ENCODE measurements at regions not wholly inside any gene's neighbourhood (a gene's known extent, or its start where the extent isn't known, plus 50 kb on each side); places are given as distances from the start of the nearest gene placed in this dataset.

DNA sequence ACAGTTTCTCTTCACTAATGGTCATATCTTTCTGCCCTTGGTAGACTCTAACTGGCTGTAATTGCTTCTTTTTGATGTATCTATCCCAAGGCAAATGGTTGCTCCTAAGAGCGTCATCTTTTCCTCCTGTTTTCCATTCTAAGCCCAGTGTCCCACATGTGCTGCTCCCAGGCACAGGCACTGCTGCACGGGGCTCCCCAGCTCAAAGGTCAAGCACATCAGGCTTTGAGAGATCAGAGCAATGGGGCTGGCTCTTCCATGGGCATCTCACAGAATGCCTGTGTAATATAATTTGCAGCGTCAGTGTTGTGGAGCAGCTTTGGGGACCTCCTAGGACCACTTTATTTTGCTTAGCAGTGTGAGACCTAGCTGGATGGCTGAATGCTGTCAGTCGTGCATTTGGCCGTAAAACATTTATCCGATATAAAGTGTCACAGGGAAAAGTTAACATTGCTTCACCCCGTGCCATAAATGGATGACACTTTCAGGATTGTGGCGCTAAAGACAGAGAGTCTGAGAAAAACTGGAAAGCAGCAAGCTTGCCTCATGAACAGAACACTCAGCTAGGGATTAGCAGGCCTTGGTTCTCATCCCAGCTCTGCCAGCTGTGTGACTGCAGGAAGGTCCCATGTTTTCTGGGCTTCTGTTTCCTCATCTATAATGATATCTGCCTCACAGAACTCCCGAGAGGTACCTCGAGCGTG is 277.5 kb upstream of the TBL1XR1 start:
- H3K36me3 Mint-ChIP-seq: no peaks in the 10 kb centered on the region
- no peak overlapping the region for H3K4me3 Mint-ChIP-seq
- no peaks in the 10 kb centered on the region for H3K27me3 Mint-ChIP-seq
- no peak overlapping the region for H3K27ac Mint-ChIP-seq
- DNase-seq: no peak
- ATAC-seq: no peak
- H3K9me3 Mint-ChIP-seq: no peaks in the 10 kb centered on the region
- H3K4me1 Mint-ChIP-seq: peaks cover 0 to 2% (median under 1%) of the 10 kb centered on the region in 4 donors
- POLR2A ChIA-PET: no interaction called here

DNA sequence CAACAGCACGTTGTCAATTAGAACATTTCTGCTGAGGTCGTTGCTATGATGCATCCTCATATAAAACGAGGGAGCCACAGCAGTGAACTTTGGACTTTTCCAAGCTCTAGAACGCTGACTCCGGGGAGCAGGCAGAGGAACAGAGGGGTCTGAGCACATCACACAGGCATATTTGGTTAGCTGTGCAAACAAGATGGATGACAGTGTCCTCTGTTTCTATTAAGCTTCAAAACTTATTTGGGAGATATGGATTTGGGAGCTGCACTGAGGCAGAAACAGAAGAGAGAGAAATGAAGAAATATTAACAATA is 278.0 kb upstream of the TBL1XR1 start:
- Mint-ChIP-seq H3K27me3 (no peaks in the 10 kb centered on the region), H3K36me3 (no peaks in the 10 kb centered on the region), H3K4me1 (peaks cover 0 to 2% (median under 1%) of the 10 kb centered on the region in 4 donors), H3K27ac (no peak overlapping the region), H3K4me3 (no peak overlapping the region), H3K9me3 (no peaks in the 10 kb centered on the region)
- no peak for DNase-seq
- POLR2A ChIA-PET: no interaction called here
- ATAC-seq: no peak

DNA sequence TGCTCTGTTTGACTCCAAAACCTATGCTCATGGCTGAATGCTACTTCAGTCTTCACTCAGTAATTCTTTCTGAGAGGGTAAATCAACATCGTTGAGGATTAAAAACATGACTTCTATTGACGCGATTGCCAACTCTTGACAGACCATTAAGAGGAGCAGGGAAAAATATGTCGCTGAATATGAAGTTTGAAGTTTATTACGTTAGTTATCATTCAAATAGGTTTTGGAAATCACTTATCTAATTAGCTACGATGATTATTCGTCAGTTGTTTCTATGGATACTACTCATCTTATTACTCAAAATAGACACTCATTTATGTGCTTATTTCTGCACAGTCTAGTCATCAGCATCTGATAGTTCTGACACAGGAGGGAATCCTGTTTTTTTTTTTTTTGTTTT is 279.2 kb upstream of the TBL1XR1 start:
- Mint-ChIP-seq H3K9me3 (no peaks in the 10 kb centered on the region), H3K27ac (no peak overlapping the region), H3K4me3 (no peak overlapping the region), H3K27me3 (no peaks in the 10 kb centered on the region), H3K36me3 (no peaks in the 10 kb centered on the region), H3K4me1 (peaks cover 0 to 5% (median under 1%) of the 10 kb centered on the region in 4 donors)
- POLR2A ChIA-PET: no interaction called here
- DNase-seq: no peak
- ATAC-seq: no peak

DNA sequence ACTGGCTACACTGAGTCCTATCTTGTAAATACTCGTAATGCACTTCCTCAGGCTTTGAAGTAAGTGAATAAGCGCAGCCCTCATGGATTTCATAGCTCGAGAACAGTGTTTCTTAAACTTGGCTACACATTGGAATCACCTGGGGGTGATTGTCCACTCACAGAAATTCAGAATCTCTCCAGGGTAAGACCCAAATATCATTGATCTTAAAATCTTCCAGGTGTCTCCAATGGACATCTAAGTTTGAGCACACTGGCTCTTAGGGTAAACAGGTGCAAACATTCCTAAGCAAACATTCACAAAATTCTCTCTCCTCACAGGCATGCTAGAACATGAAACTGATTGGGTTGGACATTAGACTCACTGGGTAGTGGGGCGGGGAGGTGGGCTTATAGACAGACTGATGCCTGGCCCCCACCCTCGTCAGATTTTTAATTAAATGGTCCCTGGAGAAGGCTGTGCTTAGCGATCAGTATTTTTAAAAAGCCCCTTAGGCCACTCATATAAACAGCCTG is 279.7 kb upstream of the TBL1XR1 start:
- no peak for ATAC-seq
- Mint-ChIP-seq H3K27me3 (no peaks in the 10 kb centered on the region), H3K4me3 (no peak overlapping the region)

DNA sequence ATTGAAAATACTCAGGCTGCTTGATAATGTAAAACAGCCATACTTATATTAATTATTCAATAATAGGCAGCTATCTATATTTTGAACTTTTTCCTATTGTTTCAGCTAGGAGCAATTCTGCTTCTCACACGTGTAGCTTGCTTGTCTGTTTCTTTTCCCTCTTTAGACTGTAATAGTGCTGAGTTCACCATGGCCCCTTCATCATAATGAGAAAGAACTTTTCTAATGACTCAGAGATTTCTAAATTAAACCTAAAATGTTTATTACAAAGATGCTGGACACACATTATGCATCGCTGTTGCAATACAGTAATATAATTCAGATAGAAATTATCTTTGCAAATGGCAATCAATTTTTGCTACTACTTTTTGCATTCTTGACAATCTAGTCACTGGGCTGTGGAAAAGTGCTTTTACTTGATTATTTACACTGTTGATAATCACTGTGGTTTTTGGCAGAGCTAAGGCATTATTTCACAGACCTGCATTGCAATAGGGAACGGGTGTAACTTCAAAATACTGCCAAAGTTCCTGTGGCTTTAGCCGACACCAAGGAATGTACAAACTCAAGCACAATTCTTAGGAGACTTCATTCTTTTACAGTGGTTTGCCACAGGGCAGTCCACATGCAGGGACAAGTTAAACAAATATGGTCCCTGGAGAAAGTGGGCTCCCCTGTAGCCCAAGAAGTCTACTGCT is 281.0 kb upstream of the TBL1XR1 start:
- ATAC-seq: no peak
- POLR2A ChIA-PET: interaction anchor here (0.6 kb wide), 1 partner anchor 347 kb away, joined by 3 read pairs; no protein-coding TSS in a partner anchor
- Mint-ChIP-seq H3K27ac (no peak overlapping the region), H3K4me3 (no peak overlapping the region), H3K27me3 (no peaks in the 10 kb centered on the region), H3K4me1 (peaks cover 0 to 5% (median 0%) of the 10 kb centered on the region in 4 donors), H3K9me3 (no peaks in the 10 kb centered on the region), H3K36me3 (no peaks in the 10 kb centered on the region)
- no peak for DNase-seq

More for the DNA sequence above, 279.7 kb upstream of the TBL1XR1 start:
- POLR2A ChIA-PET: no interaction called here
- Mint-ChIP-seq H3K36me3 (no peaks in the 10 kb centered on the region), H3K27ac (no peak overlapping the region), H3K9me3 (no peaks in the 10 kb centered on the region), H3K4me1 (peaks cover 0 to 5% (median 0%) of the 10 kb centered on the region in 4 donors)
- no peak for DNase-seq

DNA sequence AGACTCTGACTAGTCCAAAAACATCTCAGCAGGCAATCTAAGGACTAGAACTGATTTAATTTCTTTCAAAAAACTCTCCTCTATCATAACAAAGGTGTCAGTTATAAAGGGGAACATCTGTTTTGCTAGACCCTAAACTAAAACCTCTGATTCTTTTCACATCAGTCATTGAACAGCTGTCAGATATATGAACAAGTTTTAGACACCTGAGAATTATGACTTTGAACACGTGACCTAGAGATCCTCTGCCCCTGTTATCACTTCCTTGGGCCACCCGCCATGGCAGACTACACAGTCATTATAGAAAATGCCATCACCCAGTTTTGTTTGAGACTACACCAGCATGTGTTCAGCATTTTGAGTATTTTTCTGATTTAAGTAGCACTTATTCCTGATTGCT is 282.3 kb upstream of the TBL1XR1 start:
- Mint-ChIP-seq H3K4me3 (no peak overlapping the region), H3K27me3 (no peaks in the 10 kb centered on the region), H3K4me1 (peaks cover 0 to 3% (median 0%) of the 10 kb centered on the region in 4 donors), H3K27ac (peak overlapping the region in 1 of 10 donors; percentile 20), H3K9me3 (no peaks in the 10 kb centered on the region), H3K36me3 (no peaks in the 10 kb centered on the region)
- POLR2A ChIA-PET: no interaction called here
- DNase-seq (no peak), ATAC-seq (no peak)

DNA sequence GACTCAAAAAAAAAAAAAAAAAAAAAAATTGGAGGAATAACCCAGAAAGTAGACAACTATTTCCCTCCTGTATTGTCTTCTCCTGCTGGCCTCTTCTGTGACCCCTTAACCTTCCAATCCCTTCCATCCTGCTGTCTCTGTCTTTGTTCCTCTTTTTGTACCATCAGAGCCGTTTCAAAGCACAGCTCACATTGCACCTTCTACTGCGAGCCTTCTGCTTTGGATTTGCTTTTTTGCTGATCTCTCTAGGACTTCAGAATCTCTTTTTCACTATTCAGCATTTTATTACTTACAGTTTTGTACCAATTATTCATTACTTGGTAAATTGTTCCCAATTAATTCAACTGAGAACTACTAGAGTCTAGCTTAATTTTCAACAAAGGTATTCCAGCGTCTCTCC is 284.0 kb upstream of the TBL1XR1 start:
- H3K36me3 Mint-ChIP-seq: peaks cover 0 to 8% (median 7%) of the 10 kb centered on the region in 3 donors
- POLR2A ChIA-PET: no interaction called here
- peaks cover 0 to 9% (median 1%) of the 10 kb centered on the region in 9 donors for H3K9me3 Mint-ChIP-seq

DNA sequence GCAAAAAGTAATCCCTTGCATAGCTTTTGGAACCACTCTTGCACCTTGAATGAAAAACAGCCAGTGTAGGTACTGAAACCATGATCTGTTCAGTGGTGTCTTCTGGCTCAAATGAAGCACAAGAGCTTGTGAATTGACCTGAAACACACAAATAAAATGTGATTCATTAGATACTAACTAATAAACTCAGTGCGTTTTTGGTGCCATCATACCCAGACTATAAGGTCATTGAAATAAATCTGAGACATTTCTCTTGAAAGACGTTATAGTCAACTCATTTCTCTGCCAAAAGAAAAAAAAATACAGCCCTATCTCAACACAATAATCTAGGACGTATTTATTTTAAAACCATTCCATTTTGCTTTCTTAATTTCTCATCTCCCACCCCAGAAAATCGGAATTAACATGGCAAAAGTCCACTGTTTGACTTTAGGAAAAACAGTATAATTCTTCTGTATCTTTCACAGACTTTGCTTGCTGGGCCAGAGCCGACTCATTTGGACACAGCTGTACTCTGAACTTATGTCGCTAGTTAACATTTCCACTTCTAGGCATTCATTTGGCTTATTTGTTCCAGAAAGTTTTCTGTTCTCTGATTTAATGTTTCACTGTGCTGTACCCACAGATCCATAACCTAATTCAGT is 284.9 kb upstream of the TBL1XR1 start:
- Mint-ChIP-seq H3K4me3 (no peak overlapping the region), H3K4me1 (peaks cover 0 to 3% (median 0%) of the 10 kb centered on the region in 4 donors), H3K27ac (no peak overlapping the region), H3K27me3 (no peaks in the 10 kb centered on the region), H3K36me3 (peaks cover 0 to 8% (median 7%) of the 10 kb centered on the region in 3 donors), H3K9me3 (peaks cover 0 to 9% (median 1%) of the 10 kb centered on the region in 9 donors)
- POLR2A ChIA-PET: no interaction called here
- ATAC-seq: no peak
- no peak for DNase-seq

More for the DNA sequence above, 284.0 kb upstream of the TBL1XR1 start:
- H3K27ac Mint-ChIP-seq: no peak overlapping the region
- no peaks in the 10 kb centered on the region for H3K27me3 Mint-ChIP-seq
- DNase-seq (no peak), ATAC-seq (no peak)
- no peak overlapping the region for H3K4me3 Mint-ChIP-seq
- H3K4me1 Mint-ChIP-seq: peaks cover 0 to 3% (median 0%) of the 10 kb centered on the region in 4 donors

DNA sequence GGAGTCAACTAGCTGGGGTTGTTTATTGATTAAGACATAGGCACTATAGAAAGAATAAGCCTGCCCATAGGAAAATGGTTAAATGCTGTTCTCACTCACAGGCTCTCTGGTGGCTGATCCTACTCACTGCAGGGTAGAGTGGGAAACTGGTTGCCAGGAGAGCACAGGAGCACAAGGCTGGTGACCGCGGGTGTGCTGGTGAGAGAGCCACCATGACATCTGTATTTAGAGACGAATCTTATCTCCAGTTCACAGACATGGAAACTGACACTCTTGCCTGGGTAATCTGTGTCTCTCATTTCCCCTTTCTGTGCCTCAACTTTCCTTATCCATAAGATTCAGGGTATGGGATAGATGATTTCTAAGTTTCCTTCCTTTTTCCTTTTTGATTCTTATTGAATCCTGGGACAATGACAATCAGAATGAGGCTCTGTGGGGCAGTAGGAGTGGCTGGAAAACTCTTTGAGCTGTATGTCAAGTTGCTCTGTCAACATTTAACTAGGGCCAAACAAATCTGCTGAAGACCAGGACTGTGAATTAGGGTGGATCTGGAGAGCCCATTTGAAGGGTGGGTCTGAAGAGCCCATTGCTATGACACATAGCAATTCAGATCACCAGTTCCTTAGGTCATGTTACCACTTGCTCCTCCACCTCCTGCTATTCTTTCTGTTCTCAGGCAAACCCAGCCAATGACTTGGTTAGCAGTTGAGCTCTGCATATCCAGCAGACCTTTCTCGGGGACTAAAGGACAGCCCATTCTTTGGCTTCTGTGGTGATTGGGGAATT is 286.1 kb upstream of the TBL1XR1 start:
- Mint-ChIP-seq H3K4me3 (no peak overlapping the region), H3K27ac (peak overlapping the region in 1 of 10 donors; percentile 27), H3K36me3 (peaks cover 0 to 8% (median 7%) of the 10 kb centered on the region in 3 donors), H3K27me3 (no peaks in the 10 kb centered on the region), H3K9me3 (peaks cover 0 to 9% (median 1%) of the 10 kb centered on the region in 9 donors), H3K4me1 (peaks cover 4 to 7% (median 6%) of the 10 kb centered on the region in 4 donors)
- DNase-seq (no peak), ATAC-seq (no peak)
- POLR2A ChIA-PET: no interaction called here

DNA sequence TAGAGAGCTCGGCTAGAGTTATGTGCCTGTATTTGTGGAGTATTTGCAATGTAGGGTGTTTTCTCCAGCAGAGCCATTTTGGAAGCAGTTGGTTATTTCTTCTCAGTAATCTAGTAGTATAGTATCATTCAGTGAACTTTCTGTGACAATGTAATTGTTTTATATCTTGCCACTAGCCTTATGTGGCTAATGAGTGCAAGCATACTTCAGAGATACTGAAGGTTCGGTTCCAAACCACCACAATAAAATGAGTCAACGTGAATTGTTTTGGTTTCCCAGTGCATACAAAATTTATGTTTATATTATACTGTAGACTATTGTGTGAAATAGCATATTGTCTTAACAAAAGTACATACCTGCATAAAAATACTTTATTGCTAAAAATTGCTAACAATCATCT is 286.9 kb upstream of the TBL1XR1 start:
- DNase-seq: no peak
- POLR2A ChIA-PET: no interaction called here
- no peak for ATAC-seq
- Mint-ChIP-seq H3K9me3 (peaks cover 0 to 9% (median 1%) of the 10 kb centered on the region in 9 donors), H3K27me3 (no peaks in the 10 kb centered on the region), H3K27ac (no peak overlapping the region), H3K4me3 (no peak overlapping the region), H3K36me3 (peaks cover 0 to 8% (median 7%) of the 10 kb centered on the region in 3 donors), H3K4me1 (peaks cover 9 to 16% (median 13%) of the 10 kb centered on the region in 4 donors)

DNA sequence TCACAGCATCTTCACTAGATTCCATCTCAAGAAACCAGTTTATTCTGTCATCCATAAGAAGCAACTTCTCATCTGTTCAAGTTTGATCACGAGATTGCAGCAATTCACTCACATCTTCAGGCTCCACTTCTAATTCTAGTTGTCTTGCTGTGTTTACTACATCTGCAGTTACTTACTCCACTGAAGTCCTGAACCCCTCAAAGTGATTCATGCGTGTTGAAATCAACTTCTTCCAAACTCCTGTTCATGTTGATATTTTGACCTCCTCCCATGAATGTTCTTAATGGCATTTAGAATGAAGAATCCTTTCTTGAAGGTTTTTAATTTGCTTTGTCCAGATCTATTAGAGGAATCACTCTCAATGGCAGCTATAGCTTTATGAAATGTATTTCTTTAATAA is 287.6 kb upstream of the TBL1XR1 start:
- peaks cover 0 to 8% (median 7%) of the 10 kb centered on the region in 3 donors for H3K36me3 Mint-ChIP-seq
- H3K4me1 Mint-ChIP-seq: peaks cover 10 to 16% (median 16%) of the 10 kb centered on the region in 4 donors
- ATAC-seq (no peak), DNase-seq (no peak)
- H3K9me3 Mint-ChIP-seq: peaks cover 0 to 9% (median 1%) of the 10 kb centered on the region in 9 donors
- H3K4me3 Mint-ChIP-seq: no peak overlapping the region
- H3K27me3 Mint-ChIP-seq: no peaks in the 10 kb centered on the region
- POLR2A ChIA-PET: interaction anchor here (0.7 kb wide), 1 partner anchor 87 kb away, joined by 4 read pairs; no protein-coding TSS in a partner anchor
- no peak overlapping the region for H3K27ac Mint-ChIP-seq

DNA sequence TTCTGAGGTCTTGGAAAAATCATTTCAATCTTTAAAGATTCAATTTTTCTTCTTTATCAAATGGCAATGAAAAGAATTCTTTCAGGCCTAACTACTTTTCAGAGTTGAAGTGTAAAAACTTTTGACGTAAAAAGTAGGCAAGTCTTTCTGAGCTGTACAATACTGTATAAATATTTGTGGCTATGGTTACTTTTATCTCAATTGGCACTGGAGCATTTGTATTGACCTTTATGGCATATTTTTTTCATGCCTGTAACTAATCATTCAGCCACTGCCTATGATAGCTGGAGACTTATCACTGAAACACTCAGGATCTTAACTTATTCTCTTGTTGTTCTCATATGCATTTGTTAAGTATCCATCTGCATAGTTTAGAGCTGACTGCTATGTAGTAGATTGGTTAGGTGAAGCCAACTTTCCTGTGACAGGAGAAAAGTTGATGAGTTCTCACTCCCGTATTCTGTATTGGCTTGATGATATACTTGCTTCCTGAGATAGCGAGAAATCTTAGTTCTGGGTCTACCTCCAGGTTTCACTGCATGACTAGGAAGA is 290.4 kb upstream of the TBL1XR1 start:
- POLR2A ChIA-PET: no interaction called here
- no peak for ATAC-seq
- no peak overlapping the region for H3K4me3 Mint-ChIP-seq
- peaks cover 0 to 8% (median 7%) of the 10 kb centered on the region in 3 donors for H3K36me3 Mint-ChIP-seq
- peaks cover 13 to 19% (median 16%) of the 10 kb centered on the region in 4 donors for H3K4me1 Mint-ChIP-seq
- H3K27ac Mint-ChIP-seq: peak overlapping the region in 1 of 10 donors; percentile 68
- H3K27me3 Mint-ChIP-seq: no peaks in the 10 kb centered on the region
- DNase-seq: no peak
- peaks cover 0 to 9% (median 1%) of the 10 kb centered on the region in 9 donors for H3K9me3 Mint-ChIP-seq
